ENCODE measurements at regions not wholly inside any gene's neighbourhood (a gene's known extent, or its start where the extent isn't known, plus 50 kb on each side); places are given as distances from the start of the nearest gene placed in this dataset.

DNA sequence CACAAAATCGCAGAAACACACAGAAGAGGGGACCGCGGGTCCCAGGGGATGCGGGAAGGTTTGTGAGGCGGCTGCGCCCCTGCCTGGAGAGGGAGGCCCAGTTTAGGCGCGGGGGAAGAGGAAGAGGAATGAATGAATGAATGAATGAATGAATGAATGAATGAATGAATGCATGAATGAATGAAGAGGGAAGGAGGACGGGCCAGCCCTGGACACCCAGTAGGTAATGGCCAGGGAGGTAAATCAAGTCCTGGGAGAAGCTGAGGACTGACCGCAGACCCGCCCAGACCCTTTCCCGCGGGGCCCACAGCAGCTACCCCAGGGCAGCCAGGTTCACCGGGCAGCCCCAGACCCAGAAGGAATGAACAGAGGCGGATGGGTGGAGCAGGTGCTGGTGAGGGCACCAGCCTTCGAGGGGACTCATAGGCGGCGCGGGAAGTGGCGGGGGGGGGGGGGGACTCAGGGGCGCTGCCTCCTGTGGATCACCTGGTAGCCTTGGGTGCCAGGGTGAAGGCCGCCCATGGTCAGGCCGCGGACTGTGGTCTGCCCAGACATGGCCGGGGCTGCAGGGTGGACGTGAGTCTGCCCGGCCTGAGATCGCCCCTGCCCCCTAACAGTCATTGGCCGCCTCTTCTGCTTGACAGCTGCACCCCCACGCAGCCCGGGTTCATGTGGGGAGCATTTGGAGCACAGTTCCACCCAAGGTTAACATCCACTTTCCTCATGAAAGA is 192.0 kb upstream of the PDE10A start:
- Histone ChIP-seq H3K79me2 (ENCODE audit: insufficient read depth, low read length) (no peaks in the 10 kb centered on the region), H3K4me2 (ENCODE audit: low read depth, low read length, poor library complexity, severe bottlenecking) (no peak overlapping the region), H3K27me3 (ENCODE audit: low read length) (no peaks in the 10 kb centered on the region), H3K9ac (ENCODE audit: low read length) (no peak overlapping the region), H3K27ac (ENCODE audit: low read depth, low read length) (no peak overlapping the region), H4K20me1 (ENCODE audit: low read depth, low read length) (no peaks in the 10 kb centered on the region), H3F3A (ENCODE audit: insufficient read depth) (no peaks in the 10 kb centered on the region), H3K9me2 (replicated peaks; ENCODE audit: insufficient read depth, low read length) (no peaks in the 10 kb centered on the region), H2AFZ (ENCODE audit: low read depth, low read length, severe bottlenecking) (no peak overlapping the region), H3K9me3 (ENCODE audit: insufficient read depth, low read length) (no peaks in the 10 kb centered on the region), H3K36me3 (ENCODE audit: low read length) (no peaks in the 10 kb centered on the region), H3K4me3 (ENCODE audit: insufficient read depth, low read length, poor library complexity, severe bottlenecking) (no peak overlapping the region)
- TF ChIP-seq, protein P1, sequence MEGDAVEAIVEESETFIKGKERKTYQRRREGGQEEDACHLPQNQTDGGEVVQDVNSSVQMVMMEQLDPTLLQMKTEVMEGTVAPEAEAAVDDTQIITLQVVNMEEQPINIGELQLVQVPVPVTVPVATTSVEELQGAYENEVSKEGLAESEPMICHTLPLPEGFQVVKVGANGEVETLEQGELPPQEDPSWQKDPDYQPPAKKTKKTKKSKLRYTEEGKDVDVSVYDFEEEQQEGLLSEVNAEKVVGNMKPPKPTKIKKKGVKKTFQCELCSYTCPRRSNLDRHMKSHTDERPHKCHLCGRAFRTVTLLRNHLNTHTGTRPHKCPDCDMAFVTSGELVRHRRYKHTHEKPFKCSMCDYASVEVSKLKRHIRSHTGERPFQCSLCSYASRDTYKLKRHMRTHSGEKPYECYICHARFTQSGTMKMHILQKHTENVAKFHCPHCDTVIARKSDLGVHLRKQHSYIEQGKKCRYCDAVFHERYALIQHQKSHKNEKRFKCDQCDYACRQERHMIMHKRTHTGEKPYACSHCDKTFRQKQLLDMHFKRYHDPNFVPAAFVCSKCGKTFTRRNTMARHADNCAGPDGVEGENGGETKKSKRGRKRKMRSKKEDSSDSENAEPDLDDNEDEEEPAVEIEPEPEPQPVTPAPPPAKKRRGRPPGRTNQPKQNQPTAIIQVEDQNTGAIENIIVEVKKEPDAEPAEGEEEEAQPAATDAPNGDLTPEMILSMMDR (IDR thresholded peaks at IDR 0.05; ENCODE audit: insufficient read depth, low read length, poor library complexity, severe bottlenecking) = no peak
- TF ChIP-seq EZH2phosphoT487 (conservative IDR thresholded peaks at IDR 0.05; ENCODE audit: low read length) = no peak

DNA sequence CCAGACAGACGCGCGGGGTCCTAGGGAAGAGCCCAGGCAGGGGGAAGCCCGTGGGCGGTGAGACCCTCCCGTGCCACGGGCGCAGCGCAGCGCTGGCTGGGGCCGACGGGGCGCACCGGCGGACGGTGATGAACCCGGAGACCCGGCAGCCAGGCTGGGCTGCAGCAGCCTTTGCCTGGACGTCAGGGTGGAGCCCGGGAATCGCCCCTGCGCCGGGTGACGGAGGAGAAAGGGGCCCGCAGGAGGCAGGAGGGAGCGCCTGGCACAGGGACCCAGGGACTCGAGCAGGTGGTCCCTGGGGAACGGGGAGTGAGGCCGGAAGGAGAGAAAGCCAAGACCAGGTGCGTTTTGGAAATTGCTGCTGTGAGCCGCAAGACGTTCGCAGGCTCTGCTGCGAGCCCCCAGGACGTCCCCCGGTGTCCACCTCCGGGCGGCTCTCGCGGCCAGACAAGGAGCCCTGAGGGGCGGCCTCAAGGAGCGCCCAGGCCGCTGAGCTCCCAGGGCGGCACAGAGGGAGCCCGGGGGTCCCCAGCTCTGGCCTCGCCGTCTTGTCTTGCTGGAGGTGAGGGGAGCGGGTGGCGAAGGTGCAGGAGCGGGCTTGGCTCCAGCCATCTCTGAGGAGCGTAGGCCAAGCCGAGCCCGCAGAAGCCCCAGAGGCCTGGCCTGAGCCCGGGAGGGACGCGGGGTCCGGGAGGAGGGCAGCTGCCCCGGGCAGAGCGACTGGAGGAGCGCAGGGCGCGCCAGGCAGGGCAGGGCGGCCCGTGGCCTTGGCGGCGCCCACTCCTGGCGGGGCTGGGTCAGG is 191.2 kb upstream of the PDE10A start:
- TF ChIP-seq, protein P1 (IDR thresholded peaks at IDR 0.05; ENCODE audit: insufficient read depth, low read length, poor library complexity, severe bottlenecking) = no peak
- no peak for TF ChIP-seq EZH2phosphoT487 (conservative IDR thresholded peaks at IDR 0.05; ENCODE audit: low read length)
- no peak overlapping the region for H3K4me2 ChIP-seq (ENCODE audit: low read depth, low read length, poor library complexity, severe bottlenecking)
- no peaks in the 10 kb centered on the region for H3K79me2 ChIP-seq (ENCODE audit: insufficient read depth, low read length)
- no peak overlapping the region for H3K4me3 ChIP-seq (ENCODE audit: insufficient read depth, low read length, poor library complexity, severe bottlenecking)
- H3F3A ChIP-seq (ENCODE audit: insufficient read depth) = no peaks in the 10 kb centered on the region
- no peak overlapping the region for H3K27ac ChIP-seq (ENCODE audit: low read depth, low read length)
- no peak overlapping the region for H3K9ac ChIP-seq (ENCODE audit: low read length)
- no peaks in the 10 kb centered on the region for H3K27me3 ChIP-seq (ENCODE audit: low read length)
- H3K9me2 ChIP-seq (replicated peaks; ENCODE audit: insufficient read depth, low read length) = no peaks in the 10 kb centered on the region
- H2AFZ ChIP-seq (ENCODE audit: low read depth, low read length, severe bottlenecking) = no peak overlapping the region
- no peaks in the 10 kb centered on the region for H3K36me3 ChIP-seq (ENCODE audit: low read length)
- H4K20me1 ChIP-seq (ENCODE audit: low read depth, low read length) = no peaks in the 10 kb centered on the region
- H3K9me3 ChIP-seq (ENCODE audit: insufficient read depth, low read length) = no peaks in the 10 kb centered on the region

GRCh38 chr6:165852676-165853075 is 189.6 kb upstream of the PDE10A start:
- Histone ChIP-seq H3K4me3 (ENCODE audit: insufficient read depth, low read length, poor library complexity, severe bottlenecking) (no peak overlapping the region), H2AFZ (ENCODE audit: low read depth, low read length, severe bottlenecking) (no peak overlapping the region), H3K27ac (ENCODE audit: low read depth, low read length) (no peak overlapping the region), H3K27me3 (ENCODE audit: low read length) (no peaks in the 10 kb centered on the region), H3K79me2 (ENCODE audit: insufficient read depth, low read length) (no peaks in the 10 kb centered on the region), H4K20me1 (ENCODE audit: low read depth, low read length) (no peaks in the 10 kb centered on the region), H3K9me3 (ENCODE audit: insufficient read depth, low read length) (no peaks in the 10 kb centered on the region), H3K4me2 (ENCODE audit: low read depth, low read length, poor library complexity, severe bottlenecking) (no peak overlapping the region), H3K9me2 (replicated peaks; ENCODE audit: insufficient read depth, low read length) (no peaks in the 10 kb centered on the region), H3K9ac (ENCODE audit: low read length) (no peak overlapping the region), H3K36me3 (ENCODE audit: low read length) (no peaks in the 10 kb centered on the region), H3F3A (ENCODE audit: insufficient read depth) (no peaks in the 10 kb centered on the region)
- TF ChIP-seq, protein P1 (IDR thresholded peaks at IDR 0.05; ENCODE audit: insufficient read depth, low read length, poor library complexity, severe bottlenecking) = no peak
- no peak for TF ChIP-seq EZH2phosphoT487 (conservative IDR thresholded peaks at IDR 0.05; ENCODE audit: low read length)

All from SU-DHL-6 (cell line).